NCI-H1417 (cell line): ENCODE measurements at regions not wholly inside any gene's neighbourhood (a gene's known extent, or its start where the extent isn't known, plus 50 kb on each side); places are given as distances from the start of the nearest gene placed in this dataset.

Source experiments
- DNase-seq, 3 experiments: peaks; one replicate each; lab custom pipeline; 2025; lab: John Stamatoyannopoulos, UW

- DNase-seq = no peak
Measured at GRCh38 chr6:108778421-108779186, 69.6 kb upstream of the ARMC2 start.

- DNase-seq = no peak
Measured at GRCh38 chr6:108779536-108780275, 68.5 kb upstream of the ARMC2 start.

GRCh38 chr6:108780784-108781183, 67.4 kb upstream of the ARMC2 start:
- DNase-seq = no peak

GRCh38 chr6:108781419-108782100, 66.7 kb upstream of the ARMC2 start:
- DNase-seq = no peak

GRCh38 chr6:108782179-108783041, 65.8 kb upstream of the ARMC2 start:
- peak; percentile 52 to 76 (median 59) for DNase-seq

GRCh38 chr6:108785653-108786052, 62.6 kb upstream of the ARMC2 start:
- DNase-seq = no peak

- no peak for DNase-seq
Measured at GRCh38 chr6:108788416-108788815, 59.8 kb upstream of the ARMC2 start.

- no peak for DNase-seq
Measured at GRCh38 chr6:108789475-108789874, 58.7 kb upstream of the ARMC2 start.

- DNase-seq = no peak
Measured at GRCh38 chr6:108791700-108792099, 56.5 kb upstream of the ARMC2 start.

- no peak for DNase-seq
Measured at GRCh38 chr6:108793516-108794251, 54.5 kb upstream of the ARMC2 start.

GRCh38 chr6:108795122-108795521, 53.1 kb upstream of the ARMC2 start:
- no peak for DNase-seq

GRCh38 chr6:108795814-108796213, 52.4 kb upstream of the ARMC2 start:
- no peak for DNase-seq

GRCh38 chr6:108796875-108797274, 51.3 kb upstream of the ARMC2 start:
- DNase-seq = no peak

- no peak for DNase-seq
Measured at GRCh38 chr6:108797951-108798669, 50.1 kb upstream of the ARMC2 start.
